Fibroblast of lung (primary cell): ENCODE measurements at regions not wholly inside any gene's neighbourhood (a gene's known extent, or its start where the extent isn't known, plus 50 kb on each side); places are given as distances from the start of the nearest gene placed in this dataset.

Source experiments
- DNase-seq, 2 donors: peaks; one replicate each; pipeline versions ENCODE4 v3.0.0 to v3.0.0-alpha.2; 2010; ENCODE audit warnings: low read depth in 2 of 2
- H2AFZ ChIP-seq: 2 replicates; pipeline ENCODE4 v1.5.1; 2012; ENCODE audit warnings: low read length, control low read depth, inconsistent platforms
- H3K27ac ChIP-seq: 2 replicates; pipeline ENCODE4 v1.5.1; 2011; ENCODE audit warnings: low read length, control low read depth; ENCODE audit not compliant: insufficient read depth
- H3K27me3 ChIP-seq: 2 replicates; pipeline ENCODE4 v1.5.1; 2011; ENCODE audit warnings: mild to moderate bottlenecking, low read length; ENCODE audit not compliant: control insufficient read depth, insufficient read depth
- H3K36me3 ChIP-seq: 2 replicates; pipeline ENCODE4 v1.5.1; 2011; ENCODE audit warnings: low read length; ENCODE audit not compliant: control insufficient read depth, insufficient read depth
- H3K4me1 ChIP-seq: 2 replicates; pipeline ENCODE4 v1.5.1; 2011; ENCODE audit warnings: low read length; ENCODE audit not compliant: control insufficient read depth, insufficient read depth; ENCODE audit errors: extremely low read depth
- H3K4me2 ChIP-seq: 2 replicates; pipeline ENCODE4 v1.5.1; 2011; ENCODE audit warnings: low read length, control low read depth; ENCODE audit not compliant: insufficient read depth; ENCODE audit errors: extremely low read depth
- H3K4me3 ChIP-seq, 4 experiments: fragments of 200-600 bp in 1 of 4; sonication (generic) in 1 of 4; replicated peaks in 1 of 4; 2 replicates each; pipeline ENCODE4 v1.5.1; 2011 to 2016; ENCODE audit warnings: low read length in 4 of 4, low read depth in 3 of 4, mild to moderate bottlenecking in 3 of 4, control low read depth in 2 of 4, inconsistent platforms in 1 of 4, mixed read lengths in 1 of 4; ENCODE audit not compliant: insufficient read depth in 1 of 4; ENCODE audit errors: control extremely low read depth in 1 of 4
- H3K79me2 ChIP-seq: 2 replicates; pipeline ENCODE4 v1.5.1; 2012; ENCODE audit warnings: mild to moderate bottlenecking, low read length, inconsistent platforms; ENCODE audit not compliant: control insufficient read depth, insufficient read depth
- H3K9ac ChIP-seq: 2 replicates; pipeline ENCODE4 v1.5.1; 2011; ENCODE audit warnings: mild to moderate bottlenecking, low read length, control low read depth; ENCODE audit not compliant: insufficient read depth
- H3K9me3 ChIP-seq: 2 replicates; pipeline ENCODE4 v1.5.1; 2012; ENCODE audit warnings: low read depth, low read length; ENCODE audit not compliant: control insufficient read depth, insufficient read depth
- H4K20me1 ChIP-seq: 2 replicates; pipeline ENCODE4 v1.5.1; 2011; ENCODE audit warnings: low read length; ENCODE audit not compliant: control insufficient read depth, insufficient read depth; ENCODE audit errors: extremely low read depth
- EZH2 ChIP-seq: IDR thresholded peaks from 2 replicates; pipeline ENCODE4 v1.5.1; 2012; ENCODE audit warnings: low read length, control low read depth, mild to moderate bottlenecking; ENCODE audit errors: missing control alignments
- TF ChIP-seq, protein P1 (sequence below), 2 donors: IDR thresholded peaks in 1 of 2; conservative IDR thresholded peaks in 1 of 2; 1 replicate in 1 of 2; 2 replicates in 1 of 2; pipeline ENCODE4 v1.5.1; 2011 to 2012; ENCODE audit warnings: low read length in 2 of 2, control low read depth in 1 of 2, inconsistent platforms in 1 of 2, low read depth in 1 of 2, mild to moderate bottlenecking in 1 of 2

DNA sequence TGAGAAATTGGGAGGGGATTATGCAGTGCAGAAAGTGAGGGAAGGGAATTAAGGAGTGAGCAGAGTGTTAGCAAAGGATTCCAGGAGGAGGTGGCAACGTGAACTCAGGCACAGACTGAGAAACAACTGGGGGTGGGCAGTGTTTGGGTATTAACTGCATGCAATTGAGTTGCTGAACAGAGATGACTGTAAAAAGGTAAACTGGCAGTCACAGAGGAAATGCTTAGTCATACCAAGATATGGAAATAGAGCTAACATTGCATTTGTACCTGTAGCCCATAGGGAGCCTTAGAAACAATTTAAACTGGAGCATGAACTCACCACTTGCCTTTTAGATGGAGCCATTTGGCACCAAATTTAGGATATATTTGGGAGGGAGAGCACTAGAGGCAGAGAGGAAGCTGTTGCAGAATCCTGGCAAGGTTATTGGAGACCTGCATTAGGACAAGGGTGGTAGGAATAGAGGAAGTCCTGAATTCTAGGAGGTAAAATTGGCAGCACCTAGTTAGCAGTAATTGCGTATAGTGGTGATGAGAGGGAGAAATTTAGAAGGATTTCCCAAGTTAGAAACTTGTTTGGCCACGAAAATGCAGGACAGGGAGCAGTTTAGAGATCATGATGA is 100.6 kb upstream of the FRY start:
- no peak for TF ChIP-seq EZH2
- TF ChIP-seq, protein P1, sequence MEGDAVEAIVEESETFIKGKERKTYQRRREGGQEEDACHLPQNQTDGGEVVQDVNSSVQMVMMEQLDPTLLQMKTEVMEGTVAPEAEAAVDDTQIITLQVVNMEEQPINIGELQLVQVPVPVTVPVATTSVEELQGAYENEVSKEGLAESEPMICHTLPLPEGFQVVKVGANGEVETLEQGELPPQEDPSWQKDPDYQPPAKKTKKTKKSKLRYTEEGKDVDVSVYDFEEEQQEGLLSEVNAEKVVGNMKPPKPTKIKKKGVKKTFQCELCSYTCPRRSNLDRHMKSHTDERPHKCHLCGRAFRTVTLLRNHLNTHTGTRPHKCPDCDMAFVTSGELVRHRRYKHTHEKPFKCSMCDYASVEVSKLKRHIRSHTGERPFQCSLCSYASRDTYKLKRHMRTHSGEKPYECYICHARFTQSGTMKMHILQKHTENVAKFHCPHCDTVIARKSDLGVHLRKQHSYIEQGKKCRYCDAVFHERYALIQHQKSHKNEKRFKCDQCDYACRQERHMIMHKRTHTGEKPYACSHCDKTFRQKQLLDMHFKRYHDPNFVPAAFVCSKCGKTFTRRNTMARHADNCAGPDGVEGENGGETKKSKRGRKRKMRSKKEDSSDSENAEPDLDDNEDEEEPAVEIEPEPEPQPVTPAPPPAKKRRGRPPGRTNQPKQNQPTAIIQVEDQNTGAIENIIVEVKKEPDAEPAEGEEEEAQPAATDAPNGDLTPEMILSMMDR (conservative IDR thresholded peaks at IDR 0.05 in 1 of 2, IDR thresholded peaks at IDR 0.05 in 1 of 2; ENCODE audit: low read depth in 1 of 2, low read length in 2 of 2): no peak
- Histone ChIP-seq H2AFZ (no peak overlapping the region), H4K20me1 (no peaks in the 10 kb centered on the region), H3K4me3 (no peak overlapping the region), H3K4me1 (no peaks in the 10 kb centered on the region), H3K9me3 (no peaks in the 10 kb centered on the region), H3K27me3 (no peaks in the 10 kb centered on the region), H3K9ac (no peak overlapping the region), H3K79me2 (no peaks in the 10 kb centered on the region), H3K27ac (no peak overlapping the region), H3K36me3 (no peaks in the 10 kb centered on the region), H3K4me2 (no peak overlapping the region)
- peak in 1 of 2 donors; percentile 31 for DNase-seq

DNA sequence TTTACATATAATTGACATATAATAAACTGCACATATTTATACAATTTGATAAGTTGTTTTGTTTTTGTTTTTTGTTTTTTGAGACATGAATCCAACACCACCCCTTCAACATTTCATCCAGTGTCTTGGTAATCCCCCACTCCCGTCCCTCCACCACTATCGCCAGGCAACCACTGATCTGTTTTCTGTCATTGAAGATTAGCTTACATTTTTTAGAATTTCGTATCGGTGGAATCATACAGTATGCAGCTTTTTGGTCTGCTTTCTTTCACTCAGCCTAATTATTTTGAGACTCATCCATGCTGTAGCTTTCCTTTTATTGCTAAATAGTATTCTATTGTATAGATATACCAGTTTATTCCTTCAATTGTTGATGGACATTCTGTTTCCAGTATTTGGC is 94.1 kb upstream of the FRY start:
- Histone ChIP-seq H4K20me1 (no peaks in the 10 kb centered on the region), H2AFZ (no peak overlapping the region), H3K9ac (no peak overlapping the region), H3K36me3 (no peaks in the 10 kb centered on the region), H3K4me3 (no peak overlapping the region), H3K27me3 (no peaks in the 10 kb centered on the region), H3K4me2 (no peak overlapping the region), H3K27ac (no peak overlapping the region), H3K79me2 (no peaks in the 10 kb centered on the region), H3K4me1 (no peaks in the 10 kb centered on the region), H3K9me3 (no peaks in the 10 kb centered on the region)
- DNase-seq: no peak
- TF ChIP-seq EZH2: no peak
- TF ChIP-seq, protein P1 (conservative IDR thresholded peaks at IDR 0.05 in 1 of 2, IDR thresholded peaks at IDR 0.05 in 1 of 2; ENCODE audit: low read depth in 1 of 2, low read length in 2 of 2): no peak

DNA sequence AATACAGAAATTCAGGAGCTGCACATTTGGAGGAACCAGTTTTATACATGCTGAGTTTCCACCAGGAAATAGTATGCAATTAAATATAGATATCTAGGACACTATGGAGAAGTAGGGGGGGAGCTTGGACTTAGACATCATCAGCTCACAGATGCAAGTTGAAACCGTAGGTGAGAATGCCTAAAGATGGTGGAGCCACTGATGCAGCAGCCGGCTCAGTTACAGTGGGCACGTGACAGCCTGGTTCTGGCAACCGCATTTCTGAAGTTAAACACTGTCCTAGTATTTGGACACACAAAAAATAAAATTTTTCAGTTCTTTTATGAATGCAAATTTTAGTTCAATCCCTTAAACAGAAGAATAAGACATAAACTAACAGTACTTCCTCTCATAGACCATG is 91.5 kb upstream of the FRY start:
- Histone ChIP-seq H3K79me2 (no peaks in the 10 kb centered on the region), H3K27ac (no peak overlapping the region), H3K4me1 (peaks cover 5% of the 10 kb centered on the region), H3K4me2 (no peak overlapping the region), H3K27me3 (no peaks in the 10 kb centered on the region), H4K20me1 (no peaks in the 10 kb centered on the region), H2AFZ (no peak overlapping the region), H3K4me3 (no peak overlapping the region), H3K9ac (no peak overlapping the region), H3K36me3 (no peaks in the 10 kb centered on the region), H3K9me3 (no peaks in the 10 kb centered on the region)
- DNase-seq: no peak
- TF ChIP-seq, protein P1 (conservative IDR thresholded peaks at IDR 0.05 in 1 of 2, IDR thresholded peaks at IDR 0.05 in 1 of 2; ENCODE audit: low read depth in 1 of 2, low read length in 2 of 2): no peak
- TF ChIP-seq EZH2: no peak
